ENCODE measurements at regions not wholly inside any gene's neighbourhood (a gene's known extent, or its start where the extent isn't known, plus 50 kb on each side); places are given as distances from the start of the nearest gene placed in this dataset.
"Not testable (repeated sequence)": the region's sequence is repeated elsewhere in the genome, so short reads cannot be mapped to it uniquely, and the experiment has no call there.

GRCh38 chr2:189238903-189239302 lies 59.3 kb upstream of the COL5A2 start (continued):
- TF ChIP-seq, protein P1, sequence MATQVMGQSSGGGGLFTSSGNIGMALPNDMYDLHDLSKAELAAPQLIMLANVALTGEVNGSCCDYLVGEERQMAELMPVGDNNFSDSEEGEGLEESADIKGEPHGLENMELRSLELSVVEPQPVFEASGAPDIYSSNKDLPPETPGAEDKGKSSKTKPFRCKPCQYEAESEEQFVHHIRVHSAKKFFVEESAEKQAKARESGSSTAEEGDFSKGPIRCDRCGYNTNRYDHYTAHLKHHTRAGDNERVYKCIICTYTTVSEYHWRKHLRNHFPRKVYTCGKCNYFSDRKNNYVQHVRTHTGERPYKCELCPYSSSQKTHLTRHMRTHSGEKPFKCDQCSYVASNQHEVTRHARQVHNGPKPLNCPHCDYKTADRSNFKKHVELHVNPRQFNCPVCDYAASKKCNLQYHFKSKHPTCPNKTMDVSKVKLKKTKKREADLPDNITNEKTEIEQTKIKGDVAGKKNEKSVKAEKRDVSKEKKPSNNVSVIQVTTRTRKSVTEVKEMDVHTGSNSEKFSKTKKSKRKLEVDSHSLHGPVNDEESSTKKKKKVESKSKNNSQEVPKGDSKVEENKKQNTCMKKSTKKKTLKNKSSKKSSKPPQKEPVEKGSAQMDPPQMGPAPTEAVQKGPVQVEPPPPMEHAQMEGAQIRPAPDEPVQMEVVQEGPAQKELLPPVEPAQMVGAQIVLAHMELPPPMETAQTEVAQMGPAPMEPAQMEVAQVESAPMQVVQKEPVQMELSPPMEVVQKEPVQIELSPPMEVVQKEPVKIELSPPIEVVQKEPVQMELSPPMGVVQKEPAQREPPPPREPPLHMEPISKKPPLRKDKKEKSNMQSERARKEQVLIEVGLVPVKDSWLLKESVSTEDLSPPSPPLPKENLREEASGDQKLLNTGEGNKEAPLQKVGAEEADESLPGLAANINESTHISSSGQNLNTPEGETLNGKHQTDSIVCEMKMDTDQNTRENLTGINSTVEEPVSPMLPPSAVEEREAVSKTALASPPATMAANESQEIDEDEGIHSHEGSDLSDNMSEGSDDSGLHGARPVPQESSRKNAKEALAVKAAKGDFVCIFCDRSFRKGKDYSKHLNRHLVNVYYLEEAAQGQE (IDR thresholded peaks at IDR 0.05; ENCODE audit: unreplicated experiment) = no peak
- no peak for TF ChIP-seq STAT1 (IDR thresholded peaks at IDR 0.05; ENCODE audit: unreplicated experiment)
- TF ChIP-seq, protein P2, sequence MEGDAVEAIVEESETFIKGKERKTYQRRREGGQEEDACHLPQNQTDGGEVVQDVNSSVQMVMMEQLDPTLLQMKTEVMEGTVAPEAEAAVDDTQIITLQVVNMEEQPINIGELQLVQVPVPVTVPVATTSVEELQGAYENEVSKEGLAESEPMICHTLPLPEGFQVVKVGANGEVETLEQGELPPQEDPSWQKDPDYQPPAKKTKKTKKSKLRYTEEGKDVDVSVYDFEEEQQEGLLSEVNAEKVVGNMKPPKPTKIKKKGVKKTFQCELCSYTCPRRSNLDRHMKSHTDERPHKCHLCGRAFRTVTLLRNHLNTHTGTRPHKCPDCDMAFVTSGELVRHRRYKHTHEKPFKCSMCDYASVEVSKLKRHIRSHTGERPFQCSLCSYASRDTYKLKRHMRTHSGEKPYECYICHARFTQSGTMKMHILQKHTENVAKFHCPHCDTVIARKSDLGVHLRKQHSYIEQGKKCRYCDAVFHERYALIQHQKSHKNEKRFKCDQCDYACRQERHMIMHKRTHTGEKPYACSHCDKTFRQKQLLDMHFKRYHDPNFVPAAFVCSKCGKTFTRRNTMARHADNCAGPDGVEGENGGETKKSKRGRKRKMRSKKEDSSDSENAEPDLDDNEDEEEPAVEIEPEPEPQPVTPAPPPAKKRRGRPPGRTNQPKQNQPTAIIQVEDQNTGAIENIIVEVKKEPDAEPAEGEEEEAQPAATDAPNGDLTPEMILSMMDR (conservative IDR thresholded peaks at IDR 0.05; ENCODE audit: low read depth in 2 of 2) = no peak
- TF ChIP-seq CREB1 (CRISPR knock-in tag; IDR thresholded peaks at IDR 0.05; ENCODE audit: low read depth) = no peak
- TF ChIP-seq JUNB (IDR thresholded peaks at IDR 0.05; ENCODE audit: unreplicated experiment) = no peak

- H4K20me1 ChIP-seq (replicated peaks; ENCODE audit: insufficient read depth); DNase-seq (ENCODE audit: low spot score); H3K4me1 ChIP-seq (ENCODE audit: insufficient read depth); H3K4me1 Mint-ChIP-seq; H3K4me2 ChIP-seq; H2AFZ ChIP-seq; H3K4me3 Mint-ChIP-seq; H3K79me2 ChIP-seq (replicated peaks; ENCODE audit: insufficient read depth); H3K27ac Mint-ChIP-seq; H3K9me2 ChIP-seq (ENCODE audit: insufficient read depth); H3K27me3 Mint-ChIP-seq (ENCODE audit: insufficient read depth, low read depth, poor library complexity); H3K4me3 ChIP-seq; H3K27ac ChIP-seq (ENCODE audit: low read depth); ATAC-seq; H3K27me3 ChIP-seq (ENCODE audit: insufficient read depth); H3F3A ChIP-seq (replicated peaks; ENCODE audit: low read depth); H3K36me3 ChIP-seq (ENCODE audit: insufficient read depth): not testable (repeated sequence)
- Mint-ChIP-seq H3K36me3 (ENCODE audit: low read depth) (peaks cover 23% of the 10 kb centered on the region), H3K9me3 (peaks cover 26% of the 10 kb centered on the region)
These were observed 64.3 kb upstream of the COL5A2 start for GRCh38 chr2:189243843-189244242.

- H3K4me2 ChIP-seq = no peak overlapping the region
- Mint-ChIP-seq H3K4me1 (no peaks in the 10 kb centered on the region), H3K36me3 (ENCODE audit: low read depth) (peaks cover 23% of the 10 kb centered on the region), H3K4me3 (no peak overlapping the region), H3K27ac (no peak overlapping the region), H3K27me3 (ENCODE audit: insufficient read depth, low read depth, poor library complexity) (peaks cover 1% of the 10 kb centered on the region), H3K9me3 (peaks cover 25% of the 10 kb centered on the region)
- DNase-seq (ENCODE audit: low spot score) (no peak), ATAC-seq (no peak)
- no peaks in the 10 kb centered on the region for H3K36me3 ChIP-seq (ENCODE audit: insufficient read depth)
- no peaks in the 10 kb centered on the region for H4K20me1 ChIP-seq (replicated peaks; ENCODE audit: insufficient read depth)
- H3K4me1 ChIP-seq (ENCODE audit: insufficient read depth) = no peaks in the 10 kb centered on the region
- no peaks in the 10 kb centered on the region; the same call in none of the 2 replicates for H3K9me2 ChIP-seq (ENCODE audit: insufficient read depth)
- no peaks in the 10 kb centered on the region for H3K79me2 ChIP-seq (replicated peaks; ENCODE audit: insufficient read depth)
- no peak overlapping the region for H3K27ac ChIP-seq (ENCODE audit: low read depth)
- H2AFZ ChIP-seq = no peak overlapping the region
- H3F3A ChIP-seq (replicated peaks; ENCODE audit: low read depth) = no peaks in the 10 kb centered on the region
- no peaks in the 10 kb centered on the region for H3K27me3 ChIP-seq (ENCODE audit: insufficient read depth)
- H3K4me3 ChIP-seq = no peak overlapping the region
- TF ChIP-seq POLR2AphosphoS5 (IDR thresholded peaks at IDR 0.05; ENCODE audit: low read depth) (no peak), EZH2 (IDR thresholded peaks at IDR 0.05; ENCODE audit: low read depth, unreplicated experiment) (no peak), JUNB (IDR thresholded peaks at IDR 0.05; ENCODE audit: unreplicated experiment) (no peak), ZNF114 (CRISPR knock-in tag; IDR thresholded peaks at IDR 0.05) (no peak), ZNF331 (CRISPR knock-in tag; IDR thresholded peaks at IDR 0.05; ENCODE audit: low read depth) (no peak)
- TF ChIP-seq, protein P3, sequence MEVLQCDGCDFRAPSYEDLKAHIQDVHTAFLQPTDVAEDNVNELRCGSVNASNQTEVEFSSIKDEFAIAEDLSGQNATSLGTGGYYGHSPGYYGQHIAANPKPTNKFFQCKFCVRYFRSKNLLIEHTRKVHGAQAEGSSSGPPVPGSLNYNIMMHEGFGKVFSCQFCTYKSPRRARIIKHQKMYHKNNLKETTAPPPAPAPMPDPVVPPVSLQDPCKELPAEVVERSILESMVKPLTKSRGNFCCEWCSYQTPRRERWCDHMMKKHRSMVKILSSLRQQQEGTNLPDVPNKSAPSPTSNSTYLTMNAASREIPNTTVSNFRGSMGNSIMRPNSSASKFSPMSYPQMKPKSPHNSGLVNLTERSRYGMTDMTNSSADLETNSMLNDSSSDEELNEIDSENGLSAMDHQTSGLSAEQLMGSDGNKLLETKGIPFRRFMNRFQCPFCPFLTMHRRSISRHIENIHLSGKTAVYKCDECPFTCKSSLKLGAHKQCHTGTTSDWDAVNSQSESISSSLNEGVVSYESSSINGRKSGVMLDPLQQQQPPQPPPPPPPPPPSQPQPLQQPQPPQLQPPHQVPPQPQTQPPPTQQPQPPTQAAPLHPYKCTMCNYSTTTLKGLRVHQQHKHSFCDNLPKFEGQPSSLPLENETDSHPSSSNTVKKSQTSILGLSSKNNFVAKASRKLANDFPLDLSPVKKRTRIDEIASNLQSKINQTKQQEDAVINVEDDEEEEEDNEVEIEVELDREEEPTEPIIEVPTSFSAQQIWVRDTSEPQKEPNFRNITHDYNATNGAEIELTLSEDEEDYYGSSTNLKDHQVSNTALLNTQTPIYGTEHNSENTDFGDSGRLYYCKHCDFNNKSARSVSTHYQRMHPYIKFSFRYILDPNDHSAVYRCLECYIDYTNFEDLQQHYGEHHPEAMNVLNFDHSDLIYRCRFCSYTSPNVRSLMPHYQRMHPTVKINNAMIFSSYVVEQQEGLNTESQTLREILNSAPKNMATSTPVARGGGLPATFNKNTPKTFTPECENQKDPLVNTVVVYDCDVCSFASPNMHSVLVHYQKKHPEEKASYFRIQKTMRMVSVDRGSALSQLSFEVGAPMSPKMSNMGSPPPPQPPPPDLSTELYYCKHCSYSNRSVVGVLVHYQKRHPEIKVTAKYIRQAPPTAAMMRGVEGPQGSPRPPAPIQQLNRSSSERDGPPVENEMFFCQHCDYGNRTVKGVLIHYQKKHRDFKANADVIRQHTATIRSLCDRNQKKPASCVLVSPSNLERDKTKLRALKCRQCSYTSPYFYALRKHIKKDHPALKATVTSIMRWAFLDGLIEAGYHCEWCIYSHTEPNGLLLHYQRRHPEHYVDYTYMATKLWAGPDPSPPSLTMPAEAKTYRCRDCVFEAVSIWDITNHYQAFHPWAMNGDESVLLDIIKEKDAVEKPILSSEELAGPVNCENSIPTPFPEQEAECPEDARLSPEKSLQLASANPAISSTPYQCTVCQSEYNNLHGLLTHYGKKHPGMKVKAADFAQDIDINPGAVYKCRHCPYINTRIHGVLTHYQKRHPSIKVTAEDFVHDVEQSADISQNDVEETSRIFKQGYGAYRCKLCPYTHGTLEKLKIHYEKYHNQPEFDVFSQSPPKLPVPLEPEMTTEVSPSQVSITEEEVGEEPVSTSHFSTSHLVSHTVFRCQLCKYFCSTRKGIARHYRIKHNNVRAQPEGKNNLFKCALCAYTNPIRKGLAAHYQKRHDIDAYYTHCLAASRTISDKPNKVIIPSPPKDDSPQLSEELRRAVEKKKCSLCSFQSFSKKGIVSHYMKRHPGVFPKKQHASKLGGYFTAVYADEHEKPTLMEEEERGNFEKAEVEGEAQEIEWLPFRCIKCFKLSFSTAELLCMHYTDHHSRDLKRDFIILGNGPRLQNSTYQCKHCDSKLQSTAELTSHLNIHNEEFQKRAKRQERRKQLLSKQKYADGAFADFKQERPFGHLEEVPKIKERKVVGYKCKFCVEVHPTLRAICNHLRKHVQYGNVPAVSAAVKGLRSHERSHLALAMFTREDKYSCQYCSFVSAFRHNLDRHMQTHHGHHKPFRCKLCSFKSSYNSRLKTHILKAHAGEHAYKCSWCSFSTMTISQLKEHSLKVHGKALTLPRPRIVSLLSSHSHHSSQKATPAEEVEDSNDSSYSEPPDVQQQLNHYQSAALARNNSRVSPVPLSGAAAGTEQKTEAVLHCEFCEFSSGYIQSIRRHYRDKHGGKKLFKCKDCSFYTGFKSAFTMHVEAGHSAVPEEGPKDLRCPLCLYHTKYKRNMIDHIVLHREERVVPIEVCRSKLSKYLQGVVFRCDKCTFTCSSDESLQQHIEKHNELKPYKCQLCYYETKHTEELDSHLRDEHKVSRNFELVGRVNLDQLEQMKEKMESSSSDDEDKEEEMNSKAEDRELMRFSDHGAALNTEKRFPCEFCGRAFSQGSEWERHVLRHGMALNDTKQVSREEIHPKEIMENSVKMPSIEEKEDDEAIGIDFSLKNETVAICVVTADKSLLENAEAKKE (CRISPR knock-in tag; IDR thresholded peaks at IDR 0.05) = no peak
These were observed 67.7 kb upstream of the COL5A2 start for GRCh38 chr2:189247276-189247675.

Measured in GM23338 (cell line).